IMR-90 (cell line): ENCODE measurements at regions not wholly inside any gene's neighbourhood (a gene's known extent, or its start where the extent isn't known, plus 50 kb on each side); places are given as distances from the start of the nearest gene placed in this dataset.
"Not testable (repeated sequence)": the region's sequence is repeated elsewhere in the genome, so short reads cannot be mapped to it uniquely, and the experiment has no call there.

ENCODE experiments used
- BHLHE40 ChIP-seq: fragments of 150-350 bp; IDR thresholded peaks from 2 replicates; pipeline ENCODE4 v1.6.1; 2016; ENCODE audit warnings: mild to moderate bottlenecking, low read depth, low read length
- CEBPB ChIP-seq: IDR thresholded peaks from 2 replicates; pipeline ENCODE4 v1.6.1; 2012; ENCODE audit warnings: low read depth, low read length, improper control_type of control experiment
- CTCF ChIP-seq: conservative IDR thresholded peaks from 2 replicates; pipeline ENCODE4 v1.5.1; 2012; ENCODE audit warnings: mild to moderate bottlenecking, low read depth, low read length, improper control_type of control experiment
- MAFK ChIP-seq: IDR thresholded peaks from 2 replicates; pipeline ENCODE4 v1.6.1; 2012; ENCODE audit warnings: low read depth, low read length, improper control_type of control experiment
- POLR2A ChIP-seq: IDR thresholded peaks from 2 replicates; pipeline ENCODE4 v1.6.1; 2012; ENCODE audit warnings: mild to moderate bottlenecking, low read depth, low read length
- RAD21 ChIP-seq: IDR thresholded peaks from 2 replicates; pipeline ENCODE4 v1.6.1; 2012; ENCODE audit warnings: low read length, improper control_type of control experiment
- RCOR1 ChIP-seq: IDR thresholded peaks from 2 replicates; pipeline ENCODE4 v1.6.1; 2012; ENCODE audit warnings: mild to moderate bottlenecking, low read length, improper control_type of control experiment; ENCODE audit not compliant: insufficient replicate concordance
- RFX5 ChIP-seq: IDR thresholded peaks from 2 replicates; pipeline ENCODE4 v1.8.0; 2012; ENCODE audit warnings: low read depth, mild to moderate bottlenecking, low read length, moderate library complexity
- SMC3 ChIP-seq: fragments of 150-350 bp; IDR thresholded peaks from 2 replicates; pipeline ENCODE4 v1.6.1; 2016; ENCODE audit warnings: low read depth, mild to moderate bottlenecking, antibody characterized with exemption, low read length, moderate library complexity
- USF2 ChIP-seq: fragments of 150-350 bp; IDR thresholded peaks from 2 replicates; pipeline ENCODE4 v1.6.1; 2017; ENCODE audit warnings: mild to moderate bottlenecking, antibody characterized with exemption, low read length, low read depth

- not testable (repeated sequence) for TF ChIP-seq CTCF, POLR2A, USF2, RCOR1, RFX5, SMC3, BHLHE40, RAD21, CEBPB, MAFK
These were observed 184.8 kb upstream of the SEMA3E start for GRCh38 chr7:83833721-83834120.
